ENCODE measurements at regions not wholly inside any gene's neighbourhood (a gene's known extent, or its start where the extent isn't known, plus 50 kb on each side); places are given as distances from the start of the nearest gene placed in this dataset.

GRCh38 chr13:74987124-74987690 is 494.8 kb downstream of the TBC1D4 start:
- Histone ChIP-seq H2AFZ (ENCODE audit: low read depth) (no peak overlapping the region), H4K20me1 (ENCODE audit: insufficient read depth) (no peaks in the 10 kb centered on the region), H3K79me2 (ENCODE audit: insufficient read depth, low read depth) (no peaks in the 10 kb centered on the region), H3K4me3 (IDR thresholded peaks at IDR 0.05; ENCODE audit: insufficient read depth, low read depth, low read length) (no peak overlapping the region), H3K27ac (no peak overlapping the region), H3K4me1 (ENCODE audit: low read depth, poor library complexity, severe bottlenecking) (no peaks in the 10 kb centered on the region), H3K4me2 (no peak overlapping the region), H3K27me3 (ENCODE audit: insufficient read depth, low read depth) (no peaks in the 10 kb centered on the region), H3K9ac (no peak overlapping the region), H3K36me3 (ENCODE audit: insufficient read depth) (no peaks in the 10 kb centered on the region)
- TF ChIP-seq, protein P1, sequence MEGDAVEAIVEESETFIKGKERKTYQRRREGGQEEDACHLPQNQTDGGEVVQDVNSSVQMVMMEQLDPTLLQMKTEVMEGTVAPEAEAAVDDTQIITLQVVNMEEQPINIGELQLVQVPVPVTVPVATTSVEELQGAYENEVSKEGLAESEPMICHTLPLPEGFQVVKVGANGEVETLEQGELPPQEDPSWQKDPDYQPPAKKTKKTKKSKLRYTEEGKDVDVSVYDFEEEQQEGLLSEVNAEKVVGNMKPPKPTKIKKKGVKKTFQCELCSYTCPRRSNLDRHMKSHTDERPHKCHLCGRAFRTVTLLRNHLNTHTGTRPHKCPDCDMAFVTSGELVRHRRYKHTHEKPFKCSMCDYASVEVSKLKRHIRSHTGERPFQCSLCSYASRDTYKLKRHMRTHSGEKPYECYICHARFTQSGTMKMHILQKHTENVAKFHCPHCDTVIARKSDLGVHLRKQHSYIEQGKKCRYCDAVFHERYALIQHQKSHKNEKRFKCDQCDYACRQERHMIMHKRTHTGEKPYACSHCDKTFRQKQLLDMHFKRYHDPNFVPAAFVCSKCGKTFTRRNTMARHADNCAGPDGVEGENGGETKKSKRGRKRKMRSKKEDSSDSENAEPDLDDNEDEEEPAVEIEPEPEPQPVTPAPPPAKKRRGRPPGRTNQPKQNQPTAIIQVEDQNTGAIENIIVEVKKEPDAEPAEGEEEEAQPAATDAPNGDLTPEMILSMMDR (conservative IDR thresholded peaks at IDR 0.05; ENCODE audit: low read depth, low read length), result no peak

GRCh38 chr13:74986609-74987008 is 495.4 kb downstream of the TBC1D4 start:
- Histone ChIP-seq H3K79me2 (ENCODE audit: insufficient read depth, low read depth) (no peaks in the 10 kb centered on the region), H3K27ac (no peak overlapping the region), H3K4me1 (ENCODE audit: low read depth, poor library complexity, severe bottlenecking) (no peaks in the 10 kb centered on the region), H3K9ac (no peak overlapping the region), H3K36me3 (ENCODE audit: insufficient read depth) (no peaks in the 10 kb centered on the region), H4K20me1 (ENCODE audit: insufficient read depth) (no peaks in the 10 kb centered on the region), H3K4me2 (no peak overlapping the region), H3K4me3 (IDR thresholded peaks at IDR 0.05; ENCODE audit: insufficient read depth, low read depth, low read length) (no peak overlapping the region), H2AFZ (ENCODE audit: low read depth) (no peak overlapping the region), H3K27me3 (ENCODE audit: insufficient read depth, low read depth) (no peaks in the 10 kb centered on the region)
- TF ChIP-seq, protein P1 (conservative IDR thresholded peaks at IDR 0.05; ENCODE audit: low read depth, low read length), result no peak

DNA sequence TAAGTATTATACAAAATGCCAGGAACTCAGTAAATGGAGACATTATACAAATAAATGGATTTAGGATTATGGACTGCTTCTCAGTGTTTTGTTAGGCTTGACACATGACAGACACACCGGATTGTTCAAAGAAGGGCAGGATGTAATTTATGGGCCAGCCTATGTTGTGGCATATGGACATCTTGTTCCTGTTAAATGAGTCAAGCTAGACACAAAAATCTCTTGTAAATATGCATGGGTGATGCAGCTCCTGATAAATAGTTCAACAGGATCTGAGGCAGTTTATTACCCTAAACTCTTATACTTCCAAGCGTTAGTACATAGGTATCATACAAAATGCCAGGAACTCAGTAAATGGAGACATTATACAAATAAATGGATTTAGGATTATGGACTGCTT is 502.3 kb downstream of the TBC1D4 start:
- H3K27me3 ChIP-seq (ENCODE audit: insufficient read depth, low read depth), result no peaks in the 10 kb centered on the region
- no peak overlapping the region for H3K9ac ChIP-seq
- no peak overlapping the region for H3K4me3 ChIP-seq (IDR thresholded peaks at IDR 0.05; ENCODE audit: insufficient read depth, low read depth, low read length)
- H3K27ac ChIP-seq, result no peak overlapping the region
- no peak overlapping the region for H2AFZ ChIP-seq (ENCODE audit: low read depth)
- H4K20me1 ChIP-seq (ENCODE audit: insufficient read depth), result no peaks in the 10 kb centered on the region
- no peaks in the 10 kb centered on the region for H3K36me3 ChIP-seq (ENCODE audit: insufficient read depth)
- TF ChIP-seq, protein P1 (conservative IDR thresholded peaks at IDR 0.05; ENCODE audit: low read depth, low read length), result no peak
- H3K79me2 ChIP-seq (ENCODE audit: insufficient read depth, low read depth), result no peaks in the 10 kb centered on the region
- no peak overlapping the region for H3K4me2 ChIP-seq
- no peaks in the 10 kb centered on the region for H3K4me1 ChIP-seq (ENCODE audit: low read depth, poor library complexity, severe bottlenecking)

- Histone ChIP-seq H3K36me3 (ENCODE audit: insufficient read depth) (no peaks in the 10 kb centered on the region), H3K79me2 (ENCODE audit: insufficient read depth, low read depth) (no peaks in the 10 kb centered on the region), H3K27ac (no peak overlapping the region), H3K4me1 (ENCODE audit: low read depth, poor library complexity, severe bottlenecking) (no peaks in the 10 kb centered on the region), H4K20me1 (ENCODE audit: insufficient read depth) (no peaks in the 10 kb centered on the region), H2AFZ (ENCODE audit: low read depth) (no peak overlapping the region), H3K27me3 (ENCODE audit: insufficient read depth, low read depth) (no peaks in the 10 kb centered on the region), H3K9ac (no peak overlapping the region), H3K4me3 (IDR thresholded peaks at IDR 0.05; ENCODE audit: insufficient read depth, low read depth, low read length) (no peak overlapping the region), H3K4me2 (no peak overlapping the region)
- TF ChIP-seq, protein P1 (conservative IDR thresholded peaks at IDR 0.05; ENCODE audit: low read depth, low read length), result no peak
Measured at GRCh38 chr13:74978591-74978990, 503.4 kb downstream of the TBC1D4 start.

Measured in KMS-11 (cell line).